ENCODE measurements at regions not wholly inside any gene's neighbourhood (a gene's known extent, or its start where the extent isn't known, plus 50 kb on each side); places are given as distances from the start of the nearest gene placed in this dataset.

- TF ChIP-seq POLR2A (IDR thresholded peaks at IDR 0.05) (no peak), CTCF (IDR thresholded peaks at IDR 0.05) (no peak), POLR2AphosphoS5 (IDR thresholded peaks at IDR 0.05; ENCODE audit: insufficient read depth in 1 of 2, low read depth in 1 of 2) (no peak)
Observed at GRCh38 chr2:183964565-183964964, 633.8 kb upstream of the ZNF804A start.

Measured in vagina (tissue), 2 donors.